HG03025 (cell line): ENCODE measurements at regions not wholly inside any gene's neighbourhood (a gene's known extent, or its start where the extent isn't known, plus 50 kb on each side); places are given as distances from the start of the nearest gene placed in this dataset.

Source experiments
- ATAC-seq: cut with Tn5 transposase; IDR thresholded peaks from one replicate; pipeline ENCODE4 v1.9.1; 2021; ENCODE audit warnings: mild to moderate bottlenecking, moderate library complexity; ENCODE audit not compliant: unreplicated experiment, low FRiP score

- ATAC-seq: no peak
These were observed 57.4 kb downstream of the IGLL1 start for GRCh38 chr22:23522623-23523251.

- no peak for ATAC-seq
These were observed 58.5 kb downstream of the IGLL1 start for GRCh38 chr22:23521441-23522113.

GRCh38 chr22:23520863-23521440, 59.1 kb downstream of the IGLL1 start:
- ATAC-seq: no peak

GRCh38 chr22:23519442-23520157, 60.5 kb downstream of the IGLL1 start:
- ATAC-seq: no peak

- ATAC-seq: no peak
These were observed 61.5 kb downstream of the IGLL1 start for GRCh38 chr22:23518376-23519187.

GRCh38 chr22:23517804-23518375, 62.2 kb downstream of the IGLL1 start:
- ATAC-seq: no peak

- no peak for ATAC-seq
These were observed 63.8 kb downstream of the IGLL1 start for GRCh38 chr22:23516304-23516703.

GRCh38 chr22:23514322-23515038, 65.6 kb downstream of the IGLL1 start:
- ATAC-seq: no peak

- no peak for ATAC-seq
These were observed 66.4 kb downstream of the IGLL1 start for GRCh38 chr22:23513705-23514104.

- ATAC-seq: no peak
These were observed 67.0 kb downstream of the IGLL1 start for GRCh38 chr22:23513133-23513532.

- ATAC-seq: no peak
These were observed 67.4 kb downstream of the IGLL1 start for GRCh38 chr22:23512721-23513120.

GRCh38 chr22:23512348-23512705, 67.8 kb downstream of the IGLL1 start:
- no peak for ATAC-seq

- no peak for ATAC-seq
These were observed 68.3 kb downstream of the IGLL1 start for GRCh38 chr22:23511627-23512347.

- ATAC-seq: no peak
These were observed 70.4 kb downstream of the IGLL1 start for GRCh38 chr22:23509571-23510302.

- no peak for ATAC-seq
These were observed 75.6 kb downstream of the IGLL1 start for GRCh38 chr22:23504516-23504915.

- no peak for ATAC-seq
These were observed 76.2 kb downstream of the IGLL1 start for GRCh38 chr22:23503736-23504440.

GRCh38 chr22:23503142-23503541, 76.9 kb downstream of the IGLL1 start:
- ATAC-seq: no peak

- ATAC-seq: no peak
These were observed 78.4 kb downstream of the IGLL1 start for GRCh38 chr22:23501708-23502107.
